ENCODE measurements at regions not wholly inside any gene's neighbourhood (a gene's known extent, or its start where the extent isn't known, plus 50 kb on each side); places are given as distances from the start of the nearest gene placed in this dataset.
"Not testable (repeated sequence)": the region's sequence is repeated elsewhere in the genome, so short reads cannot be mapped to it uniquely, and the experiment has no call there.

GRCh38 chr5:156169495-156169894 is 157.5 kb upstream of the SGCD start:
- DNase-seq, result no peak

GRCh38 chr5:156170351-156170961 is 156.5 kb upstream of the SGCD start:
- DNase-seq, result no peak

- DNase-seq, result no peak
These were observed 152.7 kb upstream of the SGCD start for GRCh38 chr5:156174225-156174624.

DNA sequence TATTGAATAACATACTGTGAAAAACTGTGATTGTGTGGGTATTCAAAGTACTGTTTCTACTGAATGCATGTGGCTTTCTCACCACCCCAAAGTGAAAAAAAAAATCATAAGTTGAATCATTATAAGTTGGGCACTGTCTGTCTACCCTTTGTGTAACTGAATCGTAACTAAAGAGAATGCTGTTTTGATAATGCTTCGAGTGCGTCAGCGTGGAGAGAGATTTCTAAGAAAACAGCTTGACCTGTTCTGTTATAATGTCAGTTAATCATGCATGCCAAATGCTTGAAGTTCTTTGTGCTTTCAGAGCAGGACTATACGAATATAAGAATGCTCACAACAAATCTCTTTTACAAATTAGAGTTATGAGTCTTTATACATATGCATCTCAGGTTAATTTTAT is 148.8 kb upstream of the SGCD start:
- no peak for DNase-seq

DNA sequence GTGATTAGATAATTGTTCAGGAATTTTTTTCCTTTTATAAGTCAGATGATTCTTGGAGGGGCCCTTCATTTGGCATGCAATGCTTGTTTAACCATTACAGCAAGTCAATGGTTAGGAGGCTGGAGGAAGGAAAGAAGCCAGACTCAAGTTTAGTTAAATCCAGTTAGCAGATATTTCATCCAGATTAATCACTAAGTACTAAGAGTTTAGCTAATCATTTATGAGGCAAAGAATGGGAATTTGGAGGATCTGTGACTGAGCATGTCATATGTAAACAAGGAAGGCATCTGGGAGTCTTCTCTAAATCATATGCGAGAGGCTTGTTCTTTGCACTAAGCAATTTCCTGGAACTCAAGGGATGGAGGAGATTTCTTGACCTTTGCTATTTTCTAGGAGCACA is 145.3 kb upstream of the SGCD start:
- DNase-seq, result no peak

DNA sequence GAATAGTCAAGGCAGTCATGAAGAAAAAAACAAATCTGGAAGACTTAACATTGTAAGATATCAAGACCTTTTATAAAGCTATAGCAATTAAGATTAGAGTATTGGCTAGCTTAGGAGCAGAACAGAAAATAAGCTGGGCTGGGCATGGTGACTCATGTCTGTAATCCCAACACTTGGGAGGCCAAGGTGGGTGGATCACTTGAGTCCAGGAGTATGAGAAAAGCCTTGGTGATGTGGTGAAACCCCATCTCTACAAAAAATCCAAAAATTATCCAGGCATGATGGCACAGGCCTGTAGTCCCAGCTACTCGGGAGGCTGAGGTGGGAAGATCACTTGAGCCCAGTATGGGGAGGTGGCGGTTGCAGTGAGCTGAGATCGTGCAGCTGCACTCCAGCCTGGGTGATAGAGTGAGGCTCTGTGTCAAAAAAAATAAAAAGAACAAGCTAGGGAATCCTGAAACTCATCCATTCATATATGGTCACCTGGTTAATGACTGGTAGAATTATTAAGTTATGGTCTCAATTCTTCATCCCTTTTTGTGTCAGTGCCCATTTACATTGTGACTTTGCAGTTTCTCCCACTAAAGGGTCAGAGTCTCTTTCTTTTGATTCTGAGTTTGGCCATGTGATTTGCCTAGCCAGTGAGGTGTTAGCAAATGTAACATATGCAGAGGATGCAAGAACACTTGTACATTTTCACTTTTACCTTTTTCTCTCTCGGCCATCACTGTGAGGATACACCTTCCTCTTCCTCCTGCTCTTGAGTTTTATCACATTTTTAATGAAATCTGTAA is 144.6 kb upstream of the SGCD start:
- no peak for DNase-seq

DNA sequence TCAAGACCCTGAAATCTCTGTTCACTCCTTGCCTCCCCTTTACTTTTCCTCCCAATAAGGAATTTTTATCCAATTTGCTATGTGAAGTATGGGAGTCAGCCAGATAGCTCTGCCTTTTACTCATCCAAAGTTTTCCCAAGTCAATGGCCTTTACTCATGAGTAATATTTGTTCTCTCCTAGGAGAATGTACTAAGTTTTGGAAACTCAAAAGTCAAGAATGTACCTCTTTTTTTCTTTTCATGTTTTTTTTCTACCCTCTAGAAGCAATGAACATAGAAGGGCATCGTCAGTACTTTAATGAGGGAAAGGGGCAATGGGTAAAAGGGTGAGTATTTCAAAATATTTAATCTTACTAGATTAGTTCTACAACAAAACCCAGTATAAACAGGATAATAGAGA is 140.2 kb upstream of the SGCD start:
- no peak for DNase-seq

DNA sequence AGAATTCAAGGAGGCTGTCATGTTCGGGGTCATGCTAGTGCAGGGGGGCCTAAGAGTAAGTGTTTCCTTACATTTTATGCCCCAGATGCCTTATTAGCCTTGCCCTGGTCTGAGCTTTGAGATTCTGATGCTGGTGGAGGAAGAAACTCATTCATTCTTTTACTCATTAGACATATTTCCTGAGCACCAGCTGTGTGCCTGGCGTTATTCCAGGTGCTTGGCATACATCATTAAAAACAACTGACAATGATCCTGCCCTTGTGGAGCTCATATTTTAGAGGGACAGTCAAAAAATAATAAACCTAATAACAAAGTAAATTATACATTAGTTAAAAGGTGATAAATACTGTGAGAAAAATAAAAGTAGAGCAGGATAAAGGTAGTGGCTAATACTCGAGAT is 138.9 kb upstream of the SGCD start:
- no peak for DNase-seq

- DNase-seq, result no peak
These were observed 137.3 kb upstream of the SGCD start for GRCh38 chr5:156189628-156190027.

DNA sequence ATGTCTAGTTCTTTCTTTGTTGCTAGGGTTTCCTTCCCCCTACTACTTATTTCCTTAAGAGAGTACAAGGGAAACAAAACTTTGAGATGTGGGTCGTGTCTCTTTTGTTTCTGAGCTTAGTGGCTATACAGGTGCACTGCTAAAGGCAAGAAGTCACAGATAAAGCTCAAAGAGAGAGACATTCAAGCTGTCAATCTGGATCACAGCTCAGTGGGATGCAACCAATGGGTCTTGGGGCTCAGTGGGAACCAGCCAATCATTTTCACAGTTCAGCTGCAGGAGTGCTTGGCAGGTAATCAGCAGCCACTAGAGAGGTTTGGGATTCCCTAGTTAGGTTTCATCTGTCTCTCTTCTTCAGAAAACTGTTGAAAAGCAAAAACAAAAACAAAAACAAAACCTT is 135.4 kb upstream of the SGCD start:
- no peak for DNase-seq

DNA sequence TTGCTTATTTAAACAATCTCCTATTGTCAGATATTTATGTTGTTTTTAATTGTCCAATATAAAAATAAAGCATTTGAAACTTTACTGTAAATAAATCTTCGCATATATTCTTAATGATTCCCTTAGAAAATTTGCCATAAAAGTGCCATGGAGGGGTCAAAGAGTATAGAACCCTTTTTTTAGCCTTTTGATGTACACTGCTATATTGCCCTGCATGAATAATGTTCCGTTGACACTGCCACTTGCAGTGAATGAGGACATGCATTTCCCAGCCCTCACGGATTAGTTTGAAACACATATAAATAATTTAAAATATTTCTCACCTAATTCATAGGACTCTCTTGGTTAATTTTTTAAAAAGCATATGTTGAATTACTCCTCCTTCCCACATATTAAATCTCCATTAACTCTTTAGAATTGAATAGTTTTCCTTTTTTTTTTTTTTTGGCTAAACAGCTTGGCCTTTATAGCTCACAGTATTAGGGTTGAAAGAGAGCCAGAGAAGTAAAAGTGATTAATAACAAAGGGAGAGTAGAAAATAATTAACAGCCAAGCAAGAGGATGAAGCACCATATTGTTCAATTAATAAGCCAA is 129.8 kb upstream of the SGCD start:
- DNase-seq, result no peak

DNA sequence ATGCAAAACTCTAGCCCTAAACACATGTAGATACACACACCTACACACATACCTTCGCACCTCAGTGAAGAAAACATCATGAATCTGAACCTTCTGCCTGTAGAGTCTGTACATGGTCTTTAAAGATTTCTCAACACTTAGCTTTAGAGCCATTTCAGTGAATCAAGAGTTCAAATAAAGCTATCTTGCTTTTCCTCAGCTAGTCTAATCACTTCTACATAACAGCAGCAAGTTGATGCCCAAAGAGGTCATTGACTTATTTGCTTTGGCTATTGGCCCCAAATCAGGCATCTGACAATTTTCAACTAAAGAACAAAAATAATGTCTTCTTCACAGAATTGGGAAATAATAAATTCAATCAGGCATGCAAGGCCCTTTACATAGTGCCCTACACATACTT is 127.9 kb upstream of the SGCD start:
- DNase-seq, result no peak

DNA sequence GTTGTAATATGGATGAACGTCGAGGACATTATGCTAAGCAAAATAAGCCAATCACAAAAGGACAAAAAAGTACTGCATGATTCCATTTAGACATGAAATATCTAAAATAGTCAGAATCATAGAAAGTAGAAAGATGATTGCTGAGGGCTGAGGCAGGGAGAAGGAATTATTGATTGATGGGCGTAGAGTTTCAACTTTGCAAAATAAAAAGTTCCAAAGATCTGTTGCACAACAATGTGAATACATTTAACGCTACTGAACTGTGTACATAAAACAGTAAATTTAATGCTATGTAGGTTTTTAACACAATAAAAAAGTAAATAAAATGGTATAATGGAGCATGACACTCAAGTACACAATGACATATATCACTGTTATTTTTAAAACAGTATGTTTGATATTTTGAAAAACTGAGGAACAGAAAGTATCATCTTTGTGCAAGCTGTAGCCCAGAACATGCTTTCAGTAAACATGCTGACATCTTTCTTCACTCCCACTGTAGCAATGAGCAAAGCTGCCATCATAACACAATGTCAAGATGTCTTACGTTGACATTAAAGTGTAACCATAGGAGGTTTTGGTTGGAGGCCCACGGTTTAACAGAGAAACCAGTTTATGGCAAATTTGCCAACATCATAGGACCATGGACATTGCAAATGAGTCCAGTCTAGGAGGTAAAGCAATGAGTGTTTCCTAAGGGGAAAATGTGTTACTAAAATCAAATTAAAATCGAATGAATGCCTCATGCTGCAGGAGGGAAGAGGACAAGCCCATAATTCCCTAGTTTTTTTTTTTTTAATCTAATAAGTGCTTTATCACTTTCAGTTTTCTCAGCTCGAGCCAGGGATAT is 125.8 kb upstream of the SGCD start:
- DNase-seq, result no peak

- no peak for DNase-seq
These were observed 125.1 kb upstream of the SGCD start for GRCh38 chr5:156201788-156202403.

- no peak for DNase-seq
These were observed 118.7 kb upstream of the SGCD start for GRCh38 chr5:156208271-156208670.

- no peak for DNase-seq
These were observed 108.4 kb upstream of the SGCD start for GRCh38 chr5:156218367-156219158.

DNA sequence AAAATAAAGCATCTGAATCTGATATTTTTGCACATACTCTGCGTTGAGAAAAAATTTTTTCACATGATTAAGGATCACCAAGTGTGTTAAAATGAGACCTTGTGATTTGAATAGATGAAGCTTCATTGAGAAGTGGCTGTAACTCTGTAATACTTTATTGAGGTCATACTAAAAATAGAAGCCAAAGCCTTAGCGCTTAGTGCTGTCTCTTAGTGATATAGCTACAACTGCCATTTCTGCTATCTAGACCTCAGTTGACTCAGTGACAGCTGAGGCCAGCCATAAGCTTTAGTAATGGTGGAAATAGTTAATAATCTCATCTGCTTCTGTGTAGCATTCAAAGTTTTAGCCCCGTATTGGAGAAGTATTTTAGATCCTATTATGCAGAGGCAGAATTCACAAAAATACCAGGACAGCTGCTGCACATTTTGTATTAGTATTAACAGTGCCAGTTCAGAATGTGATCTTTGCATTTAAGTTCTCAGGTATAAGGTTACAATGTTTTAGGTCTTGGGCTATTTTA is 107.4 kb upstream of the SGCD start:
- no peak for DNase-seq

- DNase-seq, result no peak
These were observed 105.1 kb upstream of the SGCD start for GRCh38 chr5:156221816-156222215.

- DNase-seq, result no peak
These were observed 103.4 kb upstream of the SGCD start for GRCh38 chr5:156223547-156223946.

DNA sequence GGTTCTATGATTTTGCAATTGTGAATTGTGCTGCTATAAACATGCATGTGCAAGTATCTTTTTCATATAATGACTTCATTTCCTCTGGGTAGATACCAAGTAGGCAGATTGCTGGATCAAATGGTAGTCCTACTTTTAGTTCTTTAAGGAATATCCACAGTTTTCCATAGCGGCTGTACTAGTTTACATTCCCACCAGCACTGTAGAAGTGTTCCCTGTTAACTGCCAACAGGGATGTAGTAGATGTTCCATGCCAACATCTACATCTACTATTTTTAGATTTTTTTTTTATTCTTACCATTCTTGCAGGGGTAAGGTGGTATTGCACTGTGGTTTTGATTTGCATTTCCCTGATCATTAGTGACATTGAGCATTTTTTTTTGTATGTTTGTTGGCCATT is 100.5 kb upstream of the SGCD start:
- not testable (repeated sequence) for DNase-seq

GRCh38 chr5:156230887-156231286 is 96.1 kb upstream of the SGCD start:
- DNase-seq, result no peak

All from NCI-H146 (cell line).